ENCODE measurements at regions not wholly inside any gene's neighbourhood (a gene's known extent, or its start where the extent isn't known, plus 50 kb on each side); places are given as distances from the start of the nearest gene placed in this dataset.

DNA sequence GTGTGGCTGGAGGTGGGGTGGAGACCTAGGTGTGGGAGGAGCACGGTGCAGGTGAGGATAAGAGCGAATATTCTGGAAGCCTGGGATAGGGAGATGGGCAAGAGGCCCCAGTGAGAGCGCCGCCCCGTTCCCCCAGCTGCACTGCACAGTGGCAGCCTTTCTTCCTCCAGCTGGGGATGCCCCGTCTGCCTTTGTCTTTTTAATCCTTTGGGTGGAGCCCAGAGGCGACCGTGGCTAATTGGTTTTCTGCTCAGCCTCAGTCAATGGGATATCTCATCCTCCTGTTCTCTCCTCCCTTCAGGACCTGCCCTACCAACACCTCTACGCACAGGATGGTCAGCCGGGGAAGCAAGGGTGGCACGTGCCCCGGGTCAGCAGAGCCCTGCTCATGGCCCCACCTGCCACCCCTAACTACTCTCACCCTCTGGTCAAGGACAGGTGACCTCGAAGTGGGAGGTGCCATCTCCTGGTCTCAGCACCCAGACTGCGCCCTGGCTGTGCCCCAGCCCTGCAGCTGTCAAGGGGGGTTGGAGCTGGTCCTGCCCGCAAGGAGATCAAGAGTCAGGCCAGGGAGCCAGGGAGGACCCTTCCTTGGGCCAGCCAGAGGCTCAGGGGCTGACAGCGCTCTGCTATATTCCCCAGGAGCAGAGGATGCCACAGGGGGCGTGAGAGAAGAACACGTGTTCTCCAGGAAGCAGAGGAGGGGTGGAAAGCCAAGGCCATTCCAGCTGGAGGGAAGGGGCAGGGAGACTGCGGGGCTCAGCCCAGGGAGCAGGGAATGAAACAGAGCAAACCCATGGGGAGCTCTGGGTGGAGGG is 64.0 kb downstream of the ADRA2C start:
- TF ChIP-seq, protein P1, sequence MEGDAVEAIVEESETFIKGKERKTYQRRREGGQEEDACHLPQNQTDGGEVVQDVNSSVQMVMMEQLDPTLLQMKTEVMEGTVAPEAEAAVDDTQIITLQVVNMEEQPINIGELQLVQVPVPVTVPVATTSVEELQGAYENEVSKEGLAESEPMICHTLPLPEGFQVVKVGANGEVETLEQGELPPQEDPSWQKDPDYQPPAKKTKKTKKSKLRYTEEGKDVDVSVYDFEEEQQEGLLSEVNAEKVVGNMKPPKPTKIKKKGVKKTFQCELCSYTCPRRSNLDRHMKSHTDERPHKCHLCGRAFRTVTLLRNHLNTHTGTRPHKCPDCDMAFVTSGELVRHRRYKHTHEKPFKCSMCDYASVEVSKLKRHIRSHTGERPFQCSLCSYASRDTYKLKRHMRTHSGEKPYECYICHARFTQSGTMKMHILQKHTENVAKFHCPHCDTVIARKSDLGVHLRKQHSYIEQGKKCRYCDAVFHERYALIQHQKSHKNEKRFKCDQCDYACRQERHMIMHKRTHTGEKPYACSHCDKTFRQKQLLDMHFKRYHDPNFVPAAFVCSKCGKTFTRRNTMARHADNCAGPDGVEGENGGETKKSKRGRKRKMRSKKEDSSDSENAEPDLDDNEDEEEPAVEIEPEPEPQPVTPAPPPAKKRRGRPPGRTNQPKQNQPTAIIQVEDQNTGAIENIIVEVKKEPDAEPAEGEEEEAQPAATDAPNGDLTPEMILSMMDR (IDR thresholded peaks at IDR 0.05; ENCODE audit: low read depth, low read length) = no peak
- TF ChIP-seq EZH2phosphoT487 (IDR thresholded peaks at IDR 0.05; ENCODE audit: low read depth) = no peak

All from OCI-LY3 (cell line).